Esophagus muscularis mucosa (tissue), 3 donors: ENCODE measurements at regions not wholly inside any gene's neighbourhood (a gene's known extent, or its start where the extent isn't known, plus 50 kb on each side); places are given as distances from the start of the nearest gene placed in this dataset.

ENCODE experiments used
- POLR2A ChIP-seq: fragments of 450-650 bp; IDR thresholded peaks from one replicate; pipeline ENCODE4 v1.6.1; 2017; ENCODE audit warnings: antibody characterized with exemption, moderate library complexity, mild to moderate bottlenecking, low read depth
- POLR2AphosphoS5 ChIP-seq, 2 donors: sonication (generic); formaldehyde crosslinking; IDR thresholded peaks; one replicate each; pipeline ENCODE4 v1.6.1; 2017; ENCODE audit warnings: antibody characterized with exemption in 2 of 2
- TF ChIP-seq, protein P1 (sequence below), 3 experiments: fragments of 200-600 bp in 2 of 3; fragments of 450-650 bp in 1 of 3; sonication (generic) in 2 of 3; IDR thresholded peaks; one replicate each; pipeline ENCODE4 v1.5.1; 2017 to 2019; ENCODE audit warnings: antibody characterized with exemption in 3 of 3, mild to moderate bottlenecking in 2 of 3, moderate library complexity in 1 of 3

DNA sequence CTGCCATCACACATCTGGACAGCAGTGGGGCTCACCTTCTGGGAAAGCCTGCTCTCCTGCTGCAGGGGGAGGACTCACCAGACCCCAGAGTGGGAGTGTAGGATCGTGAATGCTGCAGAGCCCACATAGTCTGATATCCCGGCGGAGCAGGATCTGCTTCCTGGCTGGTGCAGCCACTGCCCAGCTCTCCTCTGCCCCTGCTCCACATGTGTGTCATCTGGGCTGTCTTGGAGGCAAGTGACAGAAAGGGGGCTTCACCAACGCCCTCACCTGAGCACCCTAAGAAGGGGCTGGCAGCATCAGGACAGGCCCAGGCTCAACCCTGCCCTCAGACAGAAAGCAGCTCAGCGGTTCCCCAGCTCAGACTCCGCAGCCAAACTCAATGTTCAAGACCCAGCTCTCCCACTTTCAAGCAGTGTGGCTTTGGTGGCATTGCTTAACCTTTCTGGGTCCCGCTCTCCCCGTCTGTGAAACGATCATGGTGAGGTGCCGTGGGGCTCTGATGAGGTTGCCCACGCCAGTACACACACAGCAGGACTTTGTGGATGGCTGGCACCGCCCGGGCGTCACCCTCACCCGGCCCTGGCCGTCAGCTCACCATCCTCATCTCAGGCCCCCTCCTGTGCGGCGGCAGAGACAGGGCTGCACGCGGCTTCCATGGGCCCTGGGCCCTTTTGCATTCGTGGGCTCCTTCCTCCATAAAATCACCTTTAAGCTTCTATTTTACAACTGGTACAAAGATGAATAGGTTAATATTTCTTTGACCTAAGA, 91.0 kb upstream of the SFSWAP start:
- TF ChIP-seq, protein P1, sequence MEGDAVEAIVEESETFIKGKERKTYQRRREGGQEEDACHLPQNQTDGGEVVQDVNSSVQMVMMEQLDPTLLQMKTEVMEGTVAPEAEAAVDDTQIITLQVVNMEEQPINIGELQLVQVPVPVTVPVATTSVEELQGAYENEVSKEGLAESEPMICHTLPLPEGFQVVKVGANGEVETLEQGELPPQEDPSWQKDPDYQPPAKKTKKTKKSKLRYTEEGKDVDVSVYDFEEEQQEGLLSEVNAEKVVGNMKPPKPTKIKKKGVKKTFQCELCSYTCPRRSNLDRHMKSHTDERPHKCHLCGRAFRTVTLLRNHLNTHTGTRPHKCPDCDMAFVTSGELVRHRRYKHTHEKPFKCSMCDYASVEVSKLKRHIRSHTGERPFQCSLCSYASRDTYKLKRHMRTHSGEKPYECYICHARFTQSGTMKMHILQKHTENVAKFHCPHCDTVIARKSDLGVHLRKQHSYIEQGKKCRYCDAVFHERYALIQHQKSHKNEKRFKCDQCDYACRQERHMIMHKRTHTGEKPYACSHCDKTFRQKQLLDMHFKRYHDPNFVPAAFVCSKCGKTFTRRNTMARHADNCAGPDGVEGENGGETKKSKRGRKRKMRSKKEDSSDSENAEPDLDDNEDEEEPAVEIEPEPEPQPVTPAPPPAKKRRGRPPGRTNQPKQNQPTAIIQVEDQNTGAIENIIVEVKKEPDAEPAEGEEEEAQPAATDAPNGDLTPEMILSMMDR (IDR thresholded peaks at IDR 0.05) = no peak
- TF ChIP-seq POLR2AphosphoS5 (IDR thresholded peaks at IDR 0.05) = no peak
- no peak for TF ChIP-seq POLR2A
